DND-41 (cell line): ENCODE measurements at regions not wholly inside any gene's neighbourhood (a gene's known extent, or its start where the extent isn't known, plus 50 kb on each side); places are given as distances from the start of the nearest gene placed in this dataset.

ENCODE experiments used
- ATAC-seq: fragments of 200-7000 bp; cut with Tn5 transposase; 3 replicates; pipeline ENCODE4 v1.9.1; 2021; ENCODE audit warnings: low read depth; ENCODE audit not compliant: insufficient read depth
- DNase-seq: peaks from one replicate; pipeline ENCODE4 v3.0.0-alpha.2; 2020
- H2AFZ ChIP-seq: 2 replicates; pipeline ENCODE4 v1.6.0; 2012; ENCODE audit warnings: low read depth, low read length
- H3K27ac ChIP-seq: 2 replicates; pipeline ENCODE4 v1.5.1; 2012; ENCODE audit warnings: low read length, inconsistent platforms
- H3K27me3 ChIP-seq: fragments of 200-600 bp; sonication (generic); 2 replicates; pipeline ENCODE4 v1.6.0; 2012; ENCODE audit warnings: low read length, mild to moderate bottlenecking, inconsistent platforms; ENCODE audit not compliant: insufficient read depth, poor library complexity
- H3K36me3 ChIP-seq: 2 replicates; pipeline ENCODE4 v1.5.1; 2012; ENCODE audit warnings: low read length, inconsistent platforms; ENCODE audit not compliant: insufficient read depth
- H3K4me1 ChIP-seq: 2 replicates; pipeline ENCODE4 v1.5.1; 2012; ENCODE audit warnings: mild to moderate bottlenecking, low read length; ENCODE audit not compliant: insufficient read depth
- H3K4me2 ChIP-seq: 2 replicates; pipeline ENCODE4 v1.6.0; 2012; ENCODE audit warnings: mild to moderate bottlenecking, moderate library complexity, low read length, inconsistent platforms; ENCODE audit not compliant: insufficient read depth
- H3K4me3 ChIP-seq, 2 experiments: fragments of 200-600 bp in 1 of 2; shearing (Covaris generic) in 1 of 2; 2 replicates each; pipeline ENCODE4 v1.5.1; 2012 to 2016; ENCODE audit warnings: inconsistent platforms in 2 of 2, low read length in 2 of 2, mild to moderate bottlenecking in 2 of 2, low read depth in 1 of 2, moderate library complexity in 1 of 2
- H3K79me2 ChIP-seq: 2 replicates; pipeline ENCODE4 v1.6.0; 2012; ENCODE audit warnings: low read length, inconsistent platforms; ENCODE audit not compliant: insufficient read depth
- H3K9ac ChIP-seq: 2 replicates; pipeline ENCODE4 v1.6.0; 2012; ENCODE audit warnings: low read depth, mild to moderate bottlenecking, inconsistent platforms, low read length, moderate library complexity
- H3K9me3 ChIP-seq: 2 replicates; pipeline ENCODE4 v1.5.1; 2012; ENCODE audit warnings: low read length, moderate library complexity, mild to moderate bottlenecking, inconsistent platforms; ENCODE audit not compliant: insufficient read depth, severe bottlenecking
- H4K20me1 ChIP-seq: 2 replicates; pipeline ENCODE4 v1.6.0; 2012; ENCODE audit warnings: low read length; ENCODE audit not compliant: insufficient read depth
- EZH2 ChIP-seq: IDR thresholded peaks from 3 replicates; pipeline ENCODE4 v1.6.1; 2012; ENCODE audit warnings: borderline replicate concordance, low read depth, mild to moderate bottlenecking, moderate library complexity, low read length, inconsistent platforms; ENCODE audit not compliant: severe bottlenecking
- TF ChIP-seq, protein P1 (sequence below): IDR thresholded peaks from 2 replicates; pipeline ENCODE4 v1.5.1; 2012; ENCODE audit warnings: borderline replicate concordance, low read length, moderate library complexity, mild to moderate bottlenecking; ENCODE audit not compliant: poor library complexity, severe bottlenecking; ENCODE audit errors: extremely low read depth

GRCh38 chr17:77782201-77782600 lies 176.3 kb upstream of the TNRC6C start:
- Histone ChIP-seq H4K20me1 (no peaks in the 10 kb centered on the region), H3K27ac (no peak overlapping the region), H3K27me3 (no peaks in the 10 kb centered on the region), H3K4me3 (no peak overlapping the region), H3K79me2 (no peaks in the 10 kb centered on the region), H3K36me3 (no peaks in the 10 kb centered on the region), H3K9ac (no peak overlapping the region), H2AFZ (no peak overlapping the region), H3K9me3 (no peaks in the 10 kb centered on the region), H3K4me1 (peaks cover 6% of the 10 kb centered on the region; the same call in 1 of the 2 replicates), H3K4me2 (no peak overlapping the region)
- no peak for DNase-seq
- no peak for TF ChIP-seq EZH2
- TF ChIP-seq, protein P1, sequence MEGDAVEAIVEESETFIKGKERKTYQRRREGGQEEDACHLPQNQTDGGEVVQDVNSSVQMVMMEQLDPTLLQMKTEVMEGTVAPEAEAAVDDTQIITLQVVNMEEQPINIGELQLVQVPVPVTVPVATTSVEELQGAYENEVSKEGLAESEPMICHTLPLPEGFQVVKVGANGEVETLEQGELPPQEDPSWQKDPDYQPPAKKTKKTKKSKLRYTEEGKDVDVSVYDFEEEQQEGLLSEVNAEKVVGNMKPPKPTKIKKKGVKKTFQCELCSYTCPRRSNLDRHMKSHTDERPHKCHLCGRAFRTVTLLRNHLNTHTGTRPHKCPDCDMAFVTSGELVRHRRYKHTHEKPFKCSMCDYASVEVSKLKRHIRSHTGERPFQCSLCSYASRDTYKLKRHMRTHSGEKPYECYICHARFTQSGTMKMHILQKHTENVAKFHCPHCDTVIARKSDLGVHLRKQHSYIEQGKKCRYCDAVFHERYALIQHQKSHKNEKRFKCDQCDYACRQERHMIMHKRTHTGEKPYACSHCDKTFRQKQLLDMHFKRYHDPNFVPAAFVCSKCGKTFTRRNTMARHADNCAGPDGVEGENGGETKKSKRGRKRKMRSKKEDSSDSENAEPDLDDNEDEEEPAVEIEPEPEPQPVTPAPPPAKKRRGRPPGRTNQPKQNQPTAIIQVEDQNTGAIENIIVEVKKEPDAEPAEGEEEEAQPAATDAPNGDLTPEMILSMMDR, result no peak
- ATAC-seq, result no peak

GRCh38 chr17:77782611-77783010 lies 175.9 kb upstream of the TNRC6C start:
- Histone ChIP-seq H4K20me1 (no peaks in the 10 kb centered on the region), H3K4me2 (no peak overlapping the region), H3K27me3 (no peaks in the 10 kb centered on the region), H3K36me3 (no peaks in the 10 kb centered on the region), H2AFZ (no peak overlapping the region), H3K4me3 (no peak overlapping the region), H3K9me3 (no peaks in the 10 kb centered on the region), H3K79me2 (no peaks in the 10 kb centered on the region), H3K27ac (no peak overlapping the region), H3K9ac (no peak overlapping the region), H3K4me1 (peaks cover 6% of the 10 kb centered on the region; the same call in 1 of the 2 replicates)
- no peak for DNase-seq
- TF ChIP-seq EZH2, result no peak
- TF ChIP-seq, protein P1, result no peak
- ATAC-seq, result no peak

DNA sequence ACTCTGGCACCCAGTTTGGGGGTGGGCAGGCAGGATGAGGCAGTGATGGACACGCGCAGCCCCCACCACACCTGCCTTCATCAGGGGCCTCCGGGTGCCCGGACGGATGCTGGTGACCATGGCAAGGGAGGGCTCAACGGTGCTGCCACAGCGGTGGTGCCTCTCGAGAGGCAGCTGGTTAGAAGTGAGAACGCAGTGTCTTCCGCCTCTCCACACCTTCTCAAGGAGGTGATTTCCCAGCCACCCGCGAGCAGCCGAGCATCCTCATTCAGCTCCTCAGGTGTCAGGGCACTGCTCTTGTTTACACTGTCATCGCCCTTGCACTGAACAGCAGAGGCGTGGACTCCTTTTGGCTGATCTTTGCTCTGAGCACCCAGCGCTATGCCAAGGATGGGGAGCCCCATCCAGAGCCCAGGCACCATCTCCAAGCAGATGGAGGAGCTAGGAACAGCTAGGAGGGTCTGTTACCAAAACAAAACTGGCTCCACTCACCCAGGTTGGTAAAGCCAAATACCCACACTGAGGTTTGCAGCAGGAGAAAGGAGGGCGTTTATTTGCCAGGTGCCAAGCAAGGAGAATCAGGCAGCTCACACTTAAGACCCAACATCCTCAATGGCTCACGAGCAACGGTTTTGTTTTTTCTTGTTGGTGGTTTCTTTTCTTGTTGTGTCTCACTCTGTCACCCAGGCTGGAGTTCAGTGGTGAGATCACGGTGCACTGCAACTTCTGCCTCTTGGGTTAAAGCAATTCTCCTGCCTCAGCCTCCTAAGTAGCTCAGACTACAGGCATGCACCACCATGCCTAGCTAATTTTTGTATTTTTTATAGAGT lies 174.3 kb upstream of the TNRC6C start:
- no peaks in the 10 kb centered on the region for H3K27me3 ChIP-seq
- ATAC-seq, result peak; percentile 79

More for the DNA sequence above, 174.3 kb upstream of the TNRC6C start:
- no peaks in the 10 kb centered on the region for H3K36me3 ChIP-seq
- H3K4me1 ChIP-seq, result peaks cover 6% of the 10 kb centered on the region; the same call in 1 of the 2 replicates
- no peak overlapping the region for H3K4me3 ChIP-seq
- H3K27ac ChIP-seq, result no peak overlapping the region
- no peaks in the 10 kb centered on the region for H4K20me1 ChIP-seq
- no peak for TF ChIP-seq EZH2
- TF ChIP-seq, protein P1, result no peak
- H2AFZ ChIP-seq, result no peak overlapping the region
- peak; percentile 37 for DNase-seq
- H3K9me3 ChIP-seq, result no peaks in the 10 kb centered on the region
- no peaks in the 10 kb centered on the region for H3K79me2 ChIP-seq
- no peak overlapping the region for H3K4me2 ChIP-seq
- no peak overlapping the region for H3K9ac ChIP-seq
